ENCODE measurements at regions not wholly inside any gene's neighbourhood (a gene's known extent, or its start where the extent isn't known, plus 50 kb on each side); places are given as distances from the start of the nearest gene placed in this dataset.
"Not testable (repeated sequence)": the region's sequence is repeated elsewhere in the genome, so short reads cannot be mapped to it uniquely, and the experiment has no call there.

DNA sequence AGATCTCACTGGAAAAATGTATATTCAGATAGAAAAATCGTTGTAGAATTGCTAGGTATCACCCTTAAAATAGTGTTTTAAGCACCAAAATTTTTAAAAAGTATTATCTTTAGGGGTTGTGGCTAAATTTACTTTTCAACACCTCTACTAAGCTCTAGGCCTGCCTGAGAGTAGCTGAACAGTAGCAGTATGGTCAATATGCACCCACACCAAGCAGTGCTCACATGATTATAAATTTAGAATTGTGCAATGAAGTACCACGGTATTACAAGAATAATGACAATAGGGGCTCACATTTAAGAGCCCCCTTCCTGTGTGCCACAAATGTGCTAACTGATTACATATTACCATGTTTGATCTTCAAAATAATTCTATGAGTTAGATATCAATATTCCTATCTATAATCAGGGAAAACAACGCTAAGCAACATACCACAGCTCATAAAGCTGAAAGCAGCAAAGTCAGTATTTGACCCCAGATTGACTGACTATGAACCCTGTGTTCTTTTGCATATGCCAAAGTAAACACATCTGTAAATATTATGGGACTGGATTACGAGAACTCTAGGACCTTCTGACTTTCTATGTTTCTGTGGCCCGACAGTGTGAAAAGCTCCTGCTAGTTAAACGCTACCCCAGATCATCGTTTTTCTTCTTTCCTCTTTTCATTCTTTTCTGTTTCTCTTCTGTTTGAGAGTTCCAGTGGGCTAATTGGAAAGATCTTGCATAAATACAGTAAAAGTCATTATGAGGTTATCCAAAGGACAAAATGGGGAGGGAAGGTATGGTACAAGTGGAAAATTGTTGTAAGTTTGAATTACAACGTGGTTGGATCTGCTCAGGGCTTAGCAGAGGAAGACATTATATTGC, 201.1 kb upstream of the C1orf87 start:
- no peak for DNase-seq (ENCODE audit: low read depth in 2 of 2)

DNA sequence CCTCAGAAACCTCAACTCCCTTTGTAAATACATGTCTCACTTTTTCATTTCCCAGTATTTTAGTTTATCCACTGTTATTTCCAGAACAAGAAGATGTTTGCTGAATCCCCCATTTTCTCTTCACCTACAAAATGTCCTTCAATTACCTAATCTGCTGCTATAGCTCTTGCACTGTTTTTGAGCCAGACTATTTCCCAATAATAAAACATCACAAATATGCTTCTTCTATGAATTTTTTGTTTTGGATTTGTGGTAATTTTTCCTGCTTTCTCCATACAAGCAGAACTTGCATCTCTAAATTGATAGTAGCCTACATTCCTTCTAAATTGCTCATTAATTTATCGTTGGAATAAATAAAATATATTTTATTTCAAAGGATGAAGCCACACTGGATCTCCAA, 199.6 kb upstream of the C1orf87 start:
- DNase-seq (ENCODE audit: low read depth in 2 of 2) = no peak

DNA sequence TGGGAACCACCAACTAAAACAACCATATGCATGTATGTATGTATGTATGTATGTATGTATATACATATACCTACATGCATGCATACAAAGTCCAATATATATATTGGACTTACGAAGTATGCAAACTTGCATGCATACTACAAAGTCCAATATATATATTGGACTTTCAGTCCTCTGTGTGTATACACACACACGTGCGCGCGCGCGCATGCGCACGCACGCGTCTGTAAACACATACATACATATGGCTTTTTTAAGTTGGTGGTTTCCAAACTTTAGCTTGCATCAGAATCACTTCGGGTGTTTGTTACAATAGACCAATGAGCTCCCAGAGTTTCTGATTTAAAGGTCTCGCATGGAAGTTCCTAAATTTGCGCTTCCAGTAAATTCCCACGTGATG, 197.5 kb upstream of the C1orf87 start:
- DNase-seq (ENCODE audit: low read depth in 2 of 2) = no peak

GRCh38 chr1:60268451-60268850, 194.9 kb upstream of the C1orf87 start:
- DNase-seq (ENCODE audit: low read depth in 2 of 2) = no peak

DNA sequence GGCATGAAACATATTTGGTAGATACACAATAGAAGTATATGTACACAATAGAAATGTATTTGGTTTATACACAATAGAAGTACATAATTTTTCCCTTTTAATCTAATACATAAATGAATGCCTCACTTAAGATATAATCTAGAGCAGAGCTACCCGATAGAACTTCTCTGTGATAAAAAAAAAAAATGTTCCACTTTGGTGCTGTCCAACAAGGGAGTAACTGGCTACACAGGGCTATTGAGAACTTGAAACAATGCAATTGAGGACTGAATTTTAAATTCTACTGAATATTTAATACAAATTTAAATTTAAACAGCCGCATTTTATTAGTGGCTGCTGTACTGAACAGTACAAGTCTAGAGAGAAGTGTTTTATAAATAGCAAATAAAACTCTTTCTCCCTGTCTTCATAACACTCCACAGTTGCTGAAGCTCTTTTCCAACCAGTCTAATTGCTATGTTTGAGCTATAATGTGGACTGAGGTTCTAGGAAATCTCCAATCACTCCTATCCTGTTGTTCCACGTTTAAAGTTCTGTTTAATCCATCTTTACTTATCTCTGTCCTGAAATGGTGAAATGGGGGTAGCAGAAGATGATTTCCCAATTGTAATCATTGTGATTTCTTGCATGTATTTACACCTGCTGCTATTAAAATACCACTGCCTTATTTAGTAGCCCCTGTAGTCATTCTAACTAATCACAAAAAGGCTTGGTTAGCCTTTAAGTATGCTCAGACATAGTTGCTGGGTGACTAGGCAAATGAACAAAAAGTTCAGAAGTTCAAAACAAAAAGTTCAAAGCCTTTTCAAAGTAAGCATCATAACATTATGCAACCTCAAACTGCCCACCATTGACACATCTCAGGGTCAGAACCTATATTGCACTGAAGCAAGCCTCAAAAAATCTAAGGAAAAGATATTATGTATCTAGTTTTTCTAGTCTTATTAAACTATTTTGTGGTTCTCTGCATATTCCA, 192.3 kb upstream of the C1orf87 start:
- no peak for DNase-seq (ENCODE audit: low read depth in 2 of 2)

DNA sequence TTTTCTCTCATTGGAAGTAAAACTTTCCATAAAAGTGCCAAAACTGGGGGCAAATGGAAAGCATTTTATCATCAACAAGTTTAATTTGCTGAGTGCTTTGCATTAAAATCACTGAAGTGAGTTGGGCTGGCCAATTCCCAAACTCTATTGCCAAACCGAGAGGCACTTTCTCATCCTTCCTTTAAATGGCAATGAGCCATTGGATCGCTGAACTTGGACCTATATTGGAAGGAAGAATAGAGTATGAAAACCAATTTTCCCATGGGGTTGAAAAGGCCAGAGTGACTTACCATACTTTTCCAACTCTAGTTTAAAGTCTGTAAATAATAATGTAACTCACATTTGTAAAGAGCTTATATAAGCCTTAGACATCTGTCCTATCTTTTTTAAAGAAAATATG, 189.1 kb upstream of the C1orf87 start:
- no peak for DNase-seq (ENCODE audit: low read depth in 2 of 2)

GRCh38 chr1:60257531-60257930, 184.0 kb upstream of the C1orf87 start:
- no peak for DNase-seq (ENCODE audit: low read depth in 2 of 2)

GRCh38 chr1:60255565-60255964, 182.0 kb upstream of the C1orf87 start:
- no peak for DNase-seq (ENCODE audit: low read depth in 2 of 2)

GRCh38 chr1:60251426-60251825, 177.9 kb upstream of the C1orf87 start:
- DNase-seq (ENCODE audit: low read depth in 2 of 2) = no peak

DNA sequence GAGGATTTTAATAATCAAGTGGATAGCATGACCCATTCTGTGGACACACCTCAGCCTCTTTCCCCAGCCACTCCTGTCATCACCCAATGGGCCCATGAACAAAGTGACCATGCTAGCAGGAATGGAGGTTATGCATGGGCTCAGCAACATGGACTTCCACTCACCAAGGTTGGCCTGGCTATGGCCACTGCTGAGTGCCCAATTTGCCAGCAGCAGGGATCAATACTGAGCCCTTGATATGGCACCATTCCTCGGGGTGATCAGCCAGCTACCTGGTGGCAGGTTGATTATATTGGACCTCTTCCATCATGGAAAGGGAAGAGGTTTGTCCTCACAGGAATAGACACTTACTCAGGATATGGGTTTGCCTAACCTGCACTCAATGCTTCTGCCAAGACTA, 173.9 kb upstream of the C1orf87 start:
- not testable (repeated sequence) for DNase-seq (ENCODE audit: low read depth in 2 of 2)

DNA sequence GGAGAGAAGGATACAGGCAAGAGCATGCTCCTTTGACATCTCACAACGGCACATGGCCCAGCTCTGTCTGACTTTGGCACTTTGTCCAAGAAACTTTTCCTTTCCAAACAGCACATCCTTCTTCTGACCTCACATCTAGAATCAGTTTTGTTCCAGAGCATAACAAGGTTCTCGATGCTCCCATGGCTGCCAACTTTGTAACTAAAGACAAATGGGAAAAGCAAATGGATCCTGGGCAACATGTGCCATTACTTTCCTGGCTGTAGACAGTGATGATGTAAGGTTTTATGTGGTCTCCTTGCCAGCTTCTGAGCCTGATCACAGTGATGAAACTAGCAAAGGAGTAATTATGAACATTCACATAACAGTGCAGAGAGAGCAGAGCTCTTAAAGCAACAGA, 171.8 kb upstream of the C1orf87 start:
- DNase-seq (ENCODE audit: low read depth in 2 of 2) = no peak

DNA sequence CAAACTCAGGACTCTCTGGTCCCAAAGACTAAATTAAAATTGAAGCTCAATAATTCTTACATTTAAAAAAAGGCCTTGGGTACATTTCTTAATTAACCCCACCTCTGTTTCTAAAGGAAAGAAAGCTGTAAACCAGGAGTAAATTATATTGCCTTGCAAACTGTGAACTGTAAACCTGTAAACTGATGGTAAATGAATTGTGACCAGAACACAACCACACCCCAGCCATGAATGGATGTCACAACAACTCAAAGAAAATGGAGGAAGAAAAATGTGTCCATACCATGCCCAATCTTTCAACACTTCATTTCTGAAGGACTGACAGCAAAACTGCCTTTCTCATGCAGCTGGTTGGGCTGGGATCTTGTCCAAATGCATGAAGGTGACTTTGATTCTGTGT, 171.3 kb upstream of the C1orf87 start:
- DNase-seq (ENCODE audit: low read depth in 2 of 2) = no peak

DNA sequence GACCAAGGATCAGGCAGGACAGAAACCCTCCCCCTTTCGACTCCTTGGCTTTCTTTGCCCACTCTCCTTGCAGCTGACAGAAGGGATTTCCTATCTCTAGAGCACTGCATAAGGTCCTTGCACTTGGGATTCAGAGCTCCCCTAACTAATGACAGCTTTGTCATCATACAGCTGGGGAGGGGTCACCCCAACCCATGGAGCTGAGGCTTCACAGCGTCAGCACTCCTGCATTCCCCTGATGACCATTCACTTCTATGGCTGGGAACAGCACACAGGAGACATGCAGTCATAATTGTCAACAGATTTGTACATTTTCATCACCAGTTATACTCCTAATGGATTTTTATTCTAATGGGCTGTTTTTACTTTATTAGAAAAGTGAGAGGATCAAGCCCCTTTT, 161.7 kb upstream of the C1orf87 start:
- no peak for DNase-seq (ENCODE audit: low read depth in 2 of 2)

- DNase-seq (ENCODE audit: low read depth in 2 of 2) = no peak
Observed at GRCh38 chr1:60234776-60235175, 161.2 kb upstream of the C1orf87 start.

DNA sequence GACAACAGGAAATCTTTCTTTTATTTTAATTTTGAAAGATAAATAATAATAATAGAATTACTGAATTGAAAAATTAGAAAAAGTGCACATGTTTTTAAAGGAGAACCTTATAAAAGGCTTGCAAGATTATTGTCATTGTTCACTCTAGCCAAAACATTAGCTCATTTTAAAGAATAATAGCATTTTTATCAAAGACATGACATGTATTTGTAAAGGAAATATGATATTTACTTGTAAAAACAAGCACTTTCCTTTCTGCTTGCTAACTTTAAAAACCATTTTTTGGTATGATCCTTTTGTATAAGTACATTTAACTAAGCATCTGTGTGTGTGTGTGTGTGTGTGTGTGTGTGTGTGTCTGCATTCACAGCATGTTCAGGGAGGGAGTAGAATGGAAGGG, 156.3 kb upstream of the C1orf87 start:
- DNase-seq (ENCODE audit: low read depth in 2 of 2) = no peak

DNA sequence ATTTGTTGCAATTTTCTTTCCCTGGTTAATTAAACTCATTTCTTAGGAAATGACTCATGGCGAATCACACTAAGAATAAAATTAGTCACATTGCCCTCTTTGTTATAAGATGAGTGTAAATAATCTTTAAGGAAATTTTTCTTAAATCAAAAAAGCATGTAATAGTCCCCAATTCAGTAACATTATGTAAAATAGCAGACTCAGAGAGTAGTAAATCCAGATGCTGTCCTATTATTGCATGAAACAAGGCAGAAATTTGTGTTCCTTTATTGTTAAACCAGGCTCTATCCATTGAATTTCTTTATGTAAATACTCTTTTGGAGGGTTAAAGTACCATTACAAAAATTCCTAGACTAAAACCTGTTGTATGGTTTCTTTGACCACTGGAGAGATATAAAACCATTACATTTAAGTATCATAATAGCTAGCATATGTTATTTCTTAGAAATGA, 154.5 kb upstream of the C1orf87 start:
- DNase-seq (ENCODE audit: low read depth in 2 of 2) = peak in 1 of 2 experiments; percentile 21

DNA sequence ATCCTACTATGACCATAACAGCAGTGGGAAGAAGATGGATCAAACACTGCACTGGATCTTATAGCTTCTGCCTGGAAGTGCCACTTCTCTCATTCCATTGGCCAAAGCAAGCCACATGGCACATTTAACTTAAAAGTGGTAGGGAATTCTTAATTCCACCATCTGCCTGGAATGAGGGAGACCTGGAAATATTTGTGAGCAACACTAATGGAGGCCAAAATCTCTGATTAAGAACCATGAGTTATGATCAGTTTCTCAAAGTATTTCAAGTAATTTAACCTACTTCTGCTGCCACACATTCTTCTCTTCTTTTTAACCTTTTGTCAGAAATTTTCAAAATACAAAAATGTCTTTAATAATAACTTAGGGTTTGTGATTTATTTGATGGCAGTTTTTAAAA, 154.0 kb upstream of the C1orf87 start:
- peak; percentile 17 to 19 for DNase-seq (ENCODE audit: low read depth in 2 of 2)

DNA sequence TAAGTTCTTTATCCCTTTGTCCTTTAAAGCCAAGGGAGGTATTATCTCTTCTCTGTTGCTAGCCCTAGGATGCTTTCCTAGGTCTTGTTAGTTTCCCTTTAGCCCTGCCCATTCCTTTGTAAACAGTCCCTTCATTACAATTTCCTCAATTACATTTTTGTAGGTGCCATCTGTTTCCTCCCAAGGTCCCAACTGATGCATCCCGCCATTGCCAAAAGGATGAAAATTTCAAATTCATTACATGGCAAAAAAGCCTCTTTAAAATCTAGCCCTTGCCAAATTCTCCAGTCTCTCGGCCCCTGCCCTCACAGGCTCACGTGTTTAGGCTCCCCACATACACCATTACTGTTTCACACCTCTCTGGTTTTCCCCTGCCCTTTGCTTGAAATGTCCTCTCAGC, 151.9 kb upstream of the C1orf87 start:
- no peak for DNase-seq (ENCODE audit: low read depth in 2 of 2)

- no peak for DNase-seq (ENCODE audit: low read depth in 2 of 2)
Observed at GRCh38 chr1:60224523-60224922, 151.0 kb upstream of the C1orf87 start.

DNA sequence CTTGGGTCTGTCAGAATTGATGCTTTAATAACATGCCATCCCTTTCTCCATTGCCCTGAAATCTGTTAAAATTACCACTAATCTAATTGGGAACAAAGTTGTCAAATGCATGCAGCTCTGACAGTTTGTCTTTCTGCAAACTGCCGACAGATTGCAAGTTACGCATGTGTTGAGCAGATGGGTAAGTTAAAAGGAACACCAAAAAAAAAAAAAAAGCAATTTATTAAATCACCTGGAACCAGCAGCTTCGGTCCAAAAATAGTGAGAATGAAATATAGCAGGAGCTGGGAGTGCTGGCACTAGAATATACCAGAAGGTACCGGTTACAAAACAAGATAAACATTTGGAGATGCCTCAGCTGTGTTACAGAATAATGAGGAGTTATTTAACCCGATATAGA, 149.6 kb upstream of the C1orf87 start:
- DNase-seq (ENCODE audit: low read depth in 2 of 2) = no peak

DNA sequence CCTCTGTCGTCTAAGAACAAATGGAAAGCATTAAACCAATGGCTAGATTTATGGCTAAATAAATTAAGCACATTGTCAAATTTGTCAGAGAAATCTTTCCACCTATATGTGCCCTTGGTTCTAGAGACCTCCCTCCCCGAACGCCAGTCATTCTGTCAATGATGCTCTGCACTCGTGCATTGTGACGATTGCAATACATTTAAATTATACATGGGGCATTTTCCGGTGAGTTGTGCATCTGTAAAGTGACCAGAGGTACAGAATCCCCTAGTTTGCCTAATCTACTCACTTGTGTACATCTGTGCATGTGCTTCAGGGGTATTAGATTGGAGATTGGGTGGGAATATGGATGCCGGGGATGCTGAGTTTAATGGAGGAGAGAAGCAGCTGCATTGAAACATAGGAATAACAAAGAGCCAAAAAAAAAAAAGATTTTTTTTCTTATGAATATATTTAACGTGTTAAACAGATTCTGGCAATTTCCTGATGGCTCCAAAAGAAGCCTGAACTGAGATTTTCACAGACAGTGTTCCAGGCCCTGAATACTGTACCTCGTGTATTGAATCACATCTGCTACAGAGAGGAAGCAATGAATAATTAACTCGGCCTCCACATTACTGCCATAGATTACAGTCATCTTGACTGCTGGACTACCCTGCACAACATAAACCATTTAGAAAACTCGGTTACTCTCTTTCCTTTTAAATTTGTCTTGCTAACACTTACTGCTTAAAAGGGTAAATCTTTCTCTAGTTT, 149.0 kb upstream of the C1orf87 start:
- no peak for DNase-seq (ENCODE audit: low read depth in 2 of 2)

DNA sequence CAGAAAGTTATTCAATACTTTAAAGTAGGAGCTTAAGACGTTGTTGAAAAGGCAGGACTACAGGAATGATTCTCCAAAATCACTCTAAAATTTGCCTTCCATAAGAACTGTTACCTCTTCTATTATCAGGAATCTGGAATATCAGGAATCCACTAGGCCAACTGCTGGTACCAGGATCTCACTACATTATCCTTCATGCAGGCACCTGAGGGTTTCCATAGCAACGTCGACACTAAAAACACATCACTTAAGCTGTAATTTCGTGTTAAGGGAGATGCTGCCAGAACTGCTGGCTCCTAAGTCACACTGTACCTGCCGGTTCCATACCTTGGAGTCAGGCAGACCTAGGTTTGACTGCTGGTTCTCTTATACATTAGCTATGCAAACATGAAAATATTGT, 139.7 kb upstream of the C1orf87 start:
- DNase-seq (ENCODE audit: low read depth in 2 of 2) = no peak

Measured in fibroblast of skin of left biceps (primary cell).